Iris pigment epithelial cell (primary cell): ENCODE measurements at regions not wholly inside any gene's neighbourhood (a gene's known extent, or its start where the extent isn't known, plus 50 kb on each side); places are given as distances from the start of the nearest gene placed in this dataset.
A peak's percentile ranks its signal among the peaks of the same experiment; 100 is the strongest.
"Not testable (repeated sequence)": the region's sequence is repeated elsewhere in the genome, so short reads cannot be mapped to it uniquely, and the experiment has no call there.

Experiments
- DNase-seq: peaks from one replicate; pipeline ENCODE4 v3.0.0-alpha.2; 2011; ENCODE audit warnings: low read depth

- DNase-seq = no peak
Observed at GRCh38 chr5:92313385-92313784, 930.3 kb upstream of the ARRDC3 start.

- peak; percentile 59 for DNase-seq
Observed at GRCh38 chr5:92309336-92309991, 926.3 kb upstream of the ARRDC3 start.

- no peak for DNase-seq
Observed at GRCh38 chr5:92308679-92309078, 925.6 kb upstream of the ARRDC3 start.

- not testable (repeated sequence) for DNase-seq
Observed at GRCh38 chr5:92302356-92302755, 919.2 kb upstream of the ARRDC3 start.

GRCh38 chr5:92283521-92283920 lies 900.4 kb upstream of the ARRDC3 start:
- DNase-seq = no peak

- not testable (repeated sequence) for DNase-seq
Observed at GRCh38 chr5:92271750-92272149, 888.6 kb upstream of the ARRDC3 start.

GRCh38 chr5:92268343-92268742 lies 885.2 kb upstream of the ARRDC3 start:
- DNase-seq = no peak

GRCh38 chr5:92267830-92268229 lies 884.7 kb upstream of the ARRDC3 start:
- DNase-seq = no peak

- DNase-seq = no peak
Observed at GRCh38 chr5:92265804-92266203, 882.7 kb upstream of the ARRDC3 start.

GRCh38 chr5:92255605-92256004 lies 872.5 kb upstream of the ARRDC3 start:
- DNase-seq = not testable (repeated sequence)

- DNase-seq = no peak
Observed at GRCh38 chr5:92248518-92248917, 865.4 kb upstream of the ARRDC3 start.

GRCh38 chr5:92242170-92242569 lies 859.1 kb upstream of the ARRDC3 start:
- no peak for DNase-seq

- DNase-seq = no peak
Observed at GRCh38 chr5:92237896-92238295, 854.8 kb upstream of the ARRDC3 start.

- DNase-seq = no peak
Observed at GRCh38 chr5:92222449-92222848, 839.3 kb upstream of the ARRDC3 start.

GRCh38 chr5:92216852-92217251 lies 833.7 kb upstream of the ARRDC3 start:
- DNase-seq = not testable (repeated sequence)

- no peak for DNase-seq
Observed at GRCh38 chr5:92215116-92215515, 832.0 kb upstream of the ARRDC3 start.

GRCh38 chr5:92208265-92208664 lies 825.1 kb upstream of the ARRDC3 start:
- DNase-seq = no peak

- DNase-seq = no peak
Observed at GRCh38 chr5:92207151-92207550, 824.0 kb upstream of the ARRDC3 start.

- no peak for DNase-seq
Observed at GRCh38 chr5:92206681-92207080, 823.6 kb upstream of the ARRDC3 start.

GRCh38 chr5:92199035-92199434 lies 815.9 kb upstream of the ARRDC3 start:
- not testable (repeated sequence) for DNase-seq

GRCh38 chr5:92181656-92182055 lies 798.5 kb upstream of the ARRDC3 start:
- DNase-seq = no peak

- no peak for DNase-seq
Observed at GRCh38 chr5:92180391-92180790, 797.3 kb upstream of the ARRDC3 start.

GRCh38 chr5:92179651-92180050 lies 796.5 kb upstream of the ARRDC3 start:
- DNase-seq = no peak

- DNase-seq = no peak
Observed at GRCh38 chr5:92177926-92178487, 794.9 kb upstream of the ARRDC3 start.
